NOMO-1 treated with DMSO at 0.1 percent for 48 hours (cell line): ENCODE measurements at regions not wholly inside any gene's neighbourhood (a gene's known extent, or its start where the extent isn't known, plus 50 kb on each side); places are given as distances from the start of the nearest gene placed in this dataset.
"Not testable (repeated sequence)": the region's sequence is repeated elsewhere in the genome, so short reads cannot be mapped to it uniquely, and the experiment has no call there.

Experiments used
- DNase-seq: peaks from one replicate; lab custom pipeline; 2025; ENCODE audit not compliant: unreplicated experiment; lab: John Stamatoyannopoulos, UW

DNA sequence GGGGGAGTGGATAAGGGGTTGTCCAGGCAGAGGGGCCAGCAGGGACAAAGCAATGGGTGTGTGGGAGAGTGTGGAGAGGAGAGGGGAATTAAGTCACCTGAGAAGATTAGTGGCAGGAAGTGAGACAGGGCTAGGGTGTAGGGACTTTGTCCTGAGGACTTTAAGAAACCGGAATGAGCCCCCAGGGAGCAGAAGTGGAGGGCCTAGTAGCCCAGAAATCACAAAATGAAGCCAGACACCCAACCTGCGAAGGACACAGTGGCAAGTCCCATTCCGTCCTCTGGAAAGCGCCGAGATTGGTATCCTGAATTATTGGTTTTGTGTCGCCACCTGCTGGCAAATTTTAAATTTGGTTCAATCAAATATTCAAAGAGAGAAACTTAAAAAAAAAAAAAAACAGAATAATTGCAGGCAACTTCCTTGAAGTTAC, 78.0 kb upstream of the SLC25A36 start:
- DNase-seq: peak; percentile 76

DNA sequence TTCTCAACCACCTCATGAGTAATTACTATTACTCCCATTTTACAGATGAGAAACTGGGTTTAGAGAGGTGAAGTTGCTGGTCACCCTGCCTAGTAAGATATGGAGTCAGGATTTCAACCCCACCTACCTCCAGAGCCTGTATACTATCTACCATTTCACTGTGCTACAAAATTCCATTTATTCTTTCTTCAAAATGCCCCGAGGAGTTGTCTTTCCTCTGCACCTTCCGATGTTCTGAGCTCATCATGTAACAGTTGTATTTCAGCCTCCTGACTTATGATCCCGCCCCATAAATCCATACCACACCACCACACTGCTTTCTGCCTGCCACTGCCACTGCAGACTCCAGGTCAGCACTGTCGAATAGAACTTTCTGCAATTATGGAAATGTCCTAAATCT, 71.3 kb upstream of the SLC25A36 start:
- DNase-seq: no peak

DNA sequence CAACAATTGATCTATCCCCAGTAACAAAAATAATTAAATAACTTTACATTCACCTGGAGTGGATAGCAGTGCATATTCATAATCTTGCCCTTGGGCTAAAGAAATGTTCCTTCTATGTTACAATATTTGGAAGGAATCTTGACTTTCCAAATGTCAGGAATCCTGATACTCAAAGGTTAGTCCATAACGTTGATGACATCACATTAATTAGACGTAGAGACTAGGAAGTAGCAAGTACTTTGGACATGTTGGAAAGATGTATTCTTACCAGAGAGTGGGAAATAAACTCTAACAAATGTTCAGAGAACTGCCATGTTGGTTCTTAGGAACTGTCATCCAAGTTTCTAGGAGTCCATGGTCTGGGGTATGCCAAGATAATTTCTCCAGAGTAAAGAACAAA, 70.6 kb upstream of the SLC25A36 start:
- DNase-seq: no peak

- DNase-seq: not testable (repeated sequence)
Observed at GRCh38 chr3:140872165-140872564, 69.5 kb upstream of the SLC25A36 start.

DNA sequence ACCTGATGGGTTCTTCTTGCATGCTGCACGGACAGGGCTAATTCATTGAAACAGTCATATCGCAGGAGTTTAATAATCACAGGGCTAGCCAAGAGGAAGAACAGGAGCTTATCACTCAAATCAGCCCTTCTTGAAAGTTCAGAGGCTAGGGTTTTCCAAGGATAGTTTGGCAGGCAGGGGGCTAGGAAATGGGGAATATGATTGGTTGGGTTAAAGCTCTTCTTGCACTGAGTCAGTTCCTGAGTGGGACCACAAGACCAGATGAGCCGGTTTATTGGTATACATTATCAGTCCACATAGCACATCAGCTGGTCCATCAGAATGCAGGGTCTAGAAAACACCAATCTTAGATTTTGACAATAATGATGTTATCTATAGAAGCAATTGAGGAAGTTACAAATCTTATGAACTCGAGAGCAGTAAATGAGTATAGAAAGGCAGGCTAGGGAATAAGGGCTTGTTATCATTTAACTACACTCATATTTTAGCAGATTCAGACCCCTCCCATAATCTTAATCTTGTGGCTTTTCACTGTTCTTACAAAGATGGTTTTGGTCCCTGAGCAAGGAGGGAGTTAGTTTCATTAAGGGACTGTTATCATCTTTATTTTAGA, 58.1 kb upstream of the SLC25A36 start:
- DNase-seq: no peak

- DNase-seq: not testable (repeated sequence)
Observed at GRCh38 chr3:140885697-140886096, 55.9 kb upstream of the SLC25A36 start.
